C4-2B (cell line): ENCODE measurements at regions not wholly inside any gene's neighbourhood (a gene's known extent, or its start where the extent isn't known, plus 50 kb on each side); places are given as distances from the start of the nearest gene placed in this dataset.

Experiments used
- ZFX ChIP-seq: fragments of 450-650 bp; IDR thresholded peaks from 2 replicates; pipeline ENCODE4 v1.6.1; 2017
- TF ChIP-seq, protein P1 (sequence below): fragments of 450-650 bp; conservative IDR thresholded peaks from 2 replicates; pipeline ENCODE4 v1.5.1; 2017; ENCODE audit warnings: mild to moderate bottlenecking

DNA sequence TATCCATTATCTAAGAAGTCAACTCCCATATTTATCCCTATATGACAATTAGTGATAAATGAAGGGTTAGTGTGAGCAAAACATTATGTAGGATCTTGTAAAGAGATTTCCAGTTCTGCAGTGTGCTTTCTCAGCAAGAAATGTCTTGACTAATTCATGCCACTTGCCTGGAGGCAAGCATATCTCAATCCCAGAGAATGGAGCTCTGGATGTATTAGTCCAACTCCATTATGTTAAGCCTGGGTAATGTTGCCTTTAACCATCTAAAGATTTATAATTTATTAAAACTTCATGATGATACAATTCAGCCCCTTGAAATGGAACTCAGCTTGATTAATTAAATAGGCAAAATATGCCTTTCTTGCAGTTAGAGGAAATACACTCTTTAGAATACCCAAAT, 1079.9 kb upstream of the LRRTM3 start:
- TF ChIP-seq, protein P1, sequence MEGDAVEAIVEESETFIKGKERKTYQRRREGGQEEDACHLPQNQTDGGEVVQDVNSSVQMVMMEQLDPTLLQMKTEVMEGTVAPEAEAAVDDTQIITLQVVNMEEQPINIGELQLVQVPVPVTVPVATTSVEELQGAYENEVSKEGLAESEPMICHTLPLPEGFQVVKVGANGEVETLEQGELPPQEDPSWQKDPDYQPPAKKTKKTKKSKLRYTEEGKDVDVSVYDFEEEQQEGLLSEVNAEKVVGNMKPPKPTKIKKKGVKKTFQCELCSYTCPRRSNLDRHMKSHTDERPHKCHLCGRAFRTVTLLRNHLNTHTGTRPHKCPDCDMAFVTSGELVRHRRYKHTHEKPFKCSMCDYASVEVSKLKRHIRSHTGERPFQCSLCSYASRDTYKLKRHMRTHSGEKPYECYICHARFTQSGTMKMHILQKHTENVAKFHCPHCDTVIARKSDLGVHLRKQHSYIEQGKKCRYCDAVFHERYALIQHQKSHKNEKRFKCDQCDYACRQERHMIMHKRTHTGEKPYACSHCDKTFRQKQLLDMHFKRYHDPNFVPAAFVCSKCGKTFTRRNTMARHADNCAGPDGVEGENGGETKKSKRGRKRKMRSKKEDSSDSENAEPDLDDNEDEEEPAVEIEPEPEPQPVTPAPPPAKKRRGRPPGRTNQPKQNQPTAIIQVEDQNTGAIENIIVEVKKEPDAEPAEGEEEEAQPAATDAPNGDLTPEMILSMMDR = no peak
- TF ChIP-seq ZFX = no peak
